ENCODE measurements at regions not wholly inside any gene's neighbourhood (a gene's known extent, or its start where the extent isn't known, plus 50 kb on each side); places are given as distances from the start of the nearest gene placed in this dataset.

- DNase-seq (ENCODE audit: extremely low spot score) = no peak
- no peaks in the 10 kb centered on the region for H3K36me3 ChIP-seq
- intact Hi-C loops (cut with DNase I) = no loop called here
- no peaks in the 10 kb centered on the region for H3K4me1 ChIP-seq
- 85% methylated on average over 5 of the region's 5 CpGs for WGBS
- H3K9me3 ChIP-seq = no peaks in the 10 kb centered on the region
- TF ChIP-seq, protein P1, sequence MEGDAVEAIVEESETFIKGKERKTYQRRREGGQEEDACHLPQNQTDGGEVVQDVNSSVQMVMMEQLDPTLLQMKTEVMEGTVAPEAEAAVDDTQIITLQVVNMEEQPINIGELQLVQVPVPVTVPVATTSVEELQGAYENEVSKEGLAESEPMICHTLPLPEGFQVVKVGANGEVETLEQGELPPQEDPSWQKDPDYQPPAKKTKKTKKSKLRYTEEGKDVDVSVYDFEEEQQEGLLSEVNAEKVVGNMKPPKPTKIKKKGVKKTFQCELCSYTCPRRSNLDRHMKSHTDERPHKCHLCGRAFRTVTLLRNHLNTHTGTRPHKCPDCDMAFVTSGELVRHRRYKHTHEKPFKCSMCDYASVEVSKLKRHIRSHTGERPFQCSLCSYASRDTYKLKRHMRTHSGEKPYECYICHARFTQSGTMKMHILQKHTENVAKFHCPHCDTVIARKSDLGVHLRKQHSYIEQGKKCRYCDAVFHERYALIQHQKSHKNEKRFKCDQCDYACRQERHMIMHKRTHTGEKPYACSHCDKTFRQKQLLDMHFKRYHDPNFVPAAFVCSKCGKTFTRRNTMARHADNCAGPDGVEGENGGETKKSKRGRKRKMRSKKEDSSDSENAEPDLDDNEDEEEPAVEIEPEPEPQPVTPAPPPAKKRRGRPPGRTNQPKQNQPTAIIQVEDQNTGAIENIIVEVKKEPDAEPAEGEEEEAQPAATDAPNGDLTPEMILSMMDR (IDR thresholded peaks at IDR 0.05) = no peak
- no peak for TF ChIP-seq POLR2AphosphoS5 (IDR thresholded peaks at IDR 0.05)
- TF ChIP-seq EP300 (IDR thresholded peaks at IDR 0.05) = no peak
- TF ChIP-seq POLR2A (IDR thresholded peaks at IDR 0.05; ENCODE audit: low read depth) = no peak
- H3K27ac ChIP-seq (replicated peaks in 1 of 4) = no peak overlapping the region
- H3K4me3 ChIP-seq = no peak overlapping the region
- no peaks in the 10 kb centered on the region for H3K27me3 ChIP-seq
These were observed 397.6 kb downstream of the FBXO15 start for GRCh38 chr18:73750052-73750451.

GRCh38 chr18:73749304-73749703, 398.3 kb downstream of the FBXO15 start:
- H3K4me3 ChIP-seq = no peak overlapping the region
- no peaks in the 10 kb centered on the region for H3K9me3 ChIP-seq
- H3K27ac ChIP-seq (replicated peaks in 1 of 4) = no peak overlapping the region
- 79% methylated on average over 2 of the region's 2 CpGs for WGBS
- H3K36me3 ChIP-seq = no peaks in the 10 kb centered on the region
- intact Hi-C loops (cut with DNase I) = no loop called here
- no peaks in the 10 kb centered on the region for H3K27me3 ChIP-seq
- TF ChIP-seq EP300 (IDR thresholded peaks at IDR 0.05) (no peak), POLR2A (IDR thresholded peaks at IDR 0.05; ENCODE audit: low read depth) (no peak), POLR2AphosphoS5 (IDR thresholded peaks at IDR 0.05) (no peak)
- H3K4me1 ChIP-seq = no peaks in the 10 kb centered on the region
- DNase-seq (ENCODE audit: extremely low spot score) = no peak

- no peak for TF ChIP-seq POLR2A (IDR thresholded peaks at IDR 0.05; ENCODE audit: low read depth)
- no peak for TF ChIP-seq POLR2AphosphoS5 (IDR thresholded peaks at IDR 0.05)
- TF ChIP-seq EP300 (IDR thresholded peaks at IDR 0.05) = no peak
- TF ChIP-seq, protein P1 (IDR thresholded peaks at IDR 0.05) = no peak
- no peak overlapping the region for H3K27ac ChIP-seq (replicated peaks in 1 of 4)
- no peaks in the 10 kb centered on the region for H3K36me3 ChIP-seq
- 77% methylated on average over 4 of the region's 4 CpGs for WGBS
- no peaks in the 10 kb centered on the region for H3K4me1 ChIP-seq
- no peak overlapping the region for H3K4me3 ChIP-seq
- no peaks in the 10 kb centered on the region for H3K27me3 ChIP-seq
- no peaks in the 10 kb centered on the region for H3K9me3 ChIP-seq
- intact Hi-C loops (cut with DNase I) = no loop called here
- DNase-seq (ENCODE audit: extremely low spot score) = no peak
These were observed 398.9 kb downstream of the FBXO15 start for GRCh38 chr18:73748731-73749130.

DNA sequence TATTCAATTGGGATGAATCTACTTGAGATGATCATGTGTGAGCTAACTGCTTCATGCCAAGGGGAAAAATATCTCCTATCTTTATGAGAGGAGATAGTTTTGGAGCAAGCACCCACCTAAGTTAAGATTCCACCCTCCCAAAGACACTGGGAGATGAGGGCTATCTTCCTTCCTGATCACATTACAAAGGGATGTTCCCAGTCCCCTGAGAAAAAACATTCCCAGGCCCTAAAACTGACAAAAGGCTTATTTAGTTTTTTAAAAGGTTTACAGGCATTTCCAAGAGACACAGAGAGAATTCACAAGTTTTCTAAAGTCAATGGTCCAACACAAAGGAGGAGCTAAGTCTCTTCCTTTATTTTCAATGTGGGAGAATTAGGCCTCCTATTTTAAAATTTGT, 401.5 kb downstream of the FBXO15 start:
- Histone ChIP-seq H3K9me3 (no peaks in the 10 kb centered on the region), H3K4me3 (no peak overlapping the region), H3K4me1 (peaks cover 0 to 3% (median 0%) of the 10 kb centered on the region in 4 donors), H3K36me3 (no peaks in the 10 kb centered on the region), H3K27me3 (no peaks in the 10 kb centered on the region), H3K27ac (replicated peaks in 1 of 4) (no peak overlapping the region)
- intact Hi-C loops (cut with DNase I) = no loop called here
- no peak for TF ChIP-seq POLR2AphosphoS5 (IDR thresholded peaks at IDR 0.05)
- TF ChIP-seq EP300 (IDR thresholded peaks at IDR 0.05) = no peak
- TF ChIP-seq POLR2A (IDR thresholded peaks at IDR 0.05; ENCODE audit: low read depth) = no peak
- TF ChIP-seq, protein P1 (IDR thresholded peaks at IDR 0.05) = no peak
- DNase-seq (ENCODE audit: extremely low spot score) = no peak

- Histone ChIP-seq H3K4me3 (no peak overlapping the region), H3K4me1 (peaks cover 0 to 3% (median 0%) of the 10 kb centered on the region in 4 donors), H3K9me3 (no peaks in the 10 kb centered on the region), H3K27me3 (peaks cover 0 to 7% (median 0%) of the 10 kb centered on the region in 4 donors), H3K27ac (replicated peaks in 1 of 4) (no peak overlapping the region), H3K36me3 (no peaks in the 10 kb centered on the region)
- intact Hi-C loops (cut with DNase I) = no loop called here
- no peak for TF ChIP-seq POLR2A (IDR thresholded peaks at IDR 0.05; ENCODE audit: low read depth)
- no peak for TF ChIP-seq EP300 (IDR thresholded peaks at IDR 0.05)
- TF ChIP-seq, protein P1 (IDR thresholded peaks at IDR 0.05) = no peak
- no peak for TF ChIP-seq POLR2AphosphoS5 (IDR thresholded peaks at IDR 0.05)
- 54% methylated on average over 2 of the region's 2 CpGs for WGBS
- DNase-seq (ENCODE audit: extremely low spot score) = no peak
These were observed 404.7 kb downstream of the FBXO15 start for GRCh38 chr18:73742957-73743356.
